Neuronal stem cell (in vitro differentiated cells): ENCODE measurements at regions not wholly inside any gene's neighbourhood (a gene's known extent, or its start where the extent isn't known, plus 50 kb on each side); places are given as distances from the start of the nearest gene placed in this dataset.

Source experiments
- DNase-seq: peaks from one replicate; pipeline ENCODE4 v3.0.0-alpha.2; 2013; ENCODE audit warnings: low spot score
- H2AFZ ChIP-seq: one replicate; pipeline ENCODE4 v1.6.1; 2013; ENCODE audit warnings: mild to moderate bottlenecking, low read length, inconsistent platforms
- H2AK5ac ChIP-seq: 2 replicates; pipeline ENCODE4 v1.6.1; 2013; ENCODE audit warnings: low read depth, mild to moderate bottlenecking, inconsistent platforms, low read length, moderate library complexity, mixed read lengths
- H2BK120ac ChIP-seq: 2 replicates; pipeline ENCODE4 v1.6.1; 2013; ENCODE audit warnings: low read depth, mild to moderate bottlenecking, inconsistent platforms, low read length, moderate library complexity, mixed read lengths
- H2BK12ac ChIP-seq: one replicate; pipeline ENCODE4 v1.6.1; 2013; ENCODE audit warnings: low read length, inconsistent platforms
- H2BK15ac ChIP-seq: 2 replicates; pipeline ENCODE4 v1.6.1; 2013; ENCODE audit warnings: mild to moderate bottlenecking, low read length, inconsistent platforms, mixed read lengths
- H2BK5ac ChIP-seq: one replicate; pipeline ENCODE4 v1.6.1; 2013; ENCODE audit warnings: inconsistent platforms, mild to moderate bottlenecking, low read length, moderate library complexity
- H3K14ac ChIP-seq: one replicate; pipeline ENCODE4 v1.6.1; 2013; ENCODE audit warnings: low read length, inconsistent platforms
- H3K18ac ChIP-seq: 2 replicates; pipeline ENCODE4 v1.6.1; 2013; ENCODE audit warnings: low read length, inconsistent platforms
- H3K23ac ChIP-seq: 2 replicates; pipeline ENCODE4 v1.6.1; 2013; ENCODE audit warnings: low read depth, mild to moderate bottlenecking, mixed read lengths, low read length, inconsistent platforms; ENCODE audit not compliant: poor library complexity
- H3K27ac ChIP-seq: replicated peaks from 3 replicates; pipeline ENCODE4 v1.5.1; 2013; ENCODE audit warnings: low read length, inconsistent platforms
- H3K27me3 ChIP-seq, 3 experiments: 2 replicates each; pipeline ENCODE4 v1.6.1; 2013; ENCODE audit warnings: low read length in 3 of 3, mild to moderate bottlenecking in 2 of 3, inconsistent platforms in 1 of 3, low read depth in 1 of 3, mixed read lengths in 1 of 3, moderate library complexity in 1 of 3; ENCODE audit not compliant: control insufficient read depth in 3 of 3, insufficient read depth in 3 of 3
- H3K36me3 ChIP-seq, 2 donors: replicated peaks in 1 of 2; 2 replicates each; pipeline ENCODE4 v1.6.1; 2013; ENCODE audit warnings: low read length in 2 of 2; ENCODE audit not compliant: control insufficient read depth in 2 of 2, insufficient read depth in 2 of 2
- H3K4ac ChIP-seq: 2 replicates; pipeline ENCODE4 v1.6.1; 2013; ENCODE audit warnings: inconsistent platforms, mild to moderate bottlenecking, low read length, moderate library complexity
- H3K4me1 ChIP-seq, 2 donors: 1 replicate in 1 of 2; 2 replicates in 1 of 2; pipeline ENCODE4 v1.6.1; 2013; ENCODE audit warnings: low read length in 2 of 2, low read depth in 1 of 2; ENCODE audit not compliant: control insufficient read depth in 2 of 2, insufficient read depth in 1 of 2
- H3K4me2 ChIP-seq: one replicate; pipeline ENCODE4 v1.6.1; 2013; ENCODE audit warnings: mild to moderate bottlenecking, low read length, inconsistent platforms; ENCODE audit not compliant: insufficient read depth, poor library complexity, severe bottlenecking
- H3K4me3 ChIP-seq, 2 donors: 2 replicates each; pipeline ENCODE4 v1.5.1; 2013; ENCODE audit warnings: low read length in 2 of 2, mild to moderate bottlenecking in 2 of 2, inconsistent platforms in 1 of 2, moderate library complexity in 1 of 2
- H3K79me1 ChIP-seq: one replicate; pipeline ENCODE4 v1.6.1; 2013; ENCODE audit warnings: low read depth, mild to moderate bottlenecking, inconsistent platforms, low read length, moderate library complexity
- H3K9ac ChIP-seq: one replicate; pipeline ENCODE4 v1.6.1; 2013; ENCODE audit warnings: mild to moderate bottlenecking, low read depth, low read length, inconsistent platforms; ENCODE audit not compliant: poor library complexity
- H3K9me3 ChIP-seq, 2 donors: replicated peaks in 1 of 2; 2 replicates each; pipeline versions ENCODE3 to v1.6.1; 2013; ENCODE audit warnings: low read length in 2 of 2, mild to moderate bottlenecking in 2 of 2, inconsistent platforms in 1 of 2, low read depth in 1 of 2, mixed read lengths in 1 of 2, moderate library complexity in 1 of 2; ENCODE audit not compliant: control insufficient read depth in 2 of 2, insufficient read depth in 1 of 2
- H4K8ac ChIP-seq: one replicate; pipeline ENCODE4 v1.6.1; 2013; ENCODE audit warnings: low read depth, mild to moderate bottlenecking, inconsistent platforms, low read length, moderate library complexity
- H4K91ac ChIP-seq: one replicate; pipeline ENCODE4 v1.6.1; 2013; ENCODE audit warnings: low read length, low read depth, mild to moderate bottlenecking, inconsistent platforms; ENCODE audit not compliant: poor library complexity
- WGBS, 2 donors: extraction: QIAGEN DNeasy Blood & Tissue Kit; methylation state at CpG; one replicate each; pipeline ENCODE4 v1.1.7; 2013; ENCODE audit warnings: missing lambda C conversion rate in 2 of 2, mixed read lengths in 1 of 2; ENCODE audit not compliant: insufficient read length in 2 of 2, insufficient replicate concordance in 1 of 2; ENCODE audit errors: extremely low coverage in 2 of 2; 5-methylcytosine and 5-hydroxymethylcytosine counted together

GRCh38 chr3:187985647-187986046, 168.3 kb upstream of the LPP start:
- H2BK5ac ChIP-seq: no peak overlapping the region
- no peak overlapping the region for H3K27ac ChIP-seq
- H3K9ac ChIP-seq: no peak overlapping the region
- DNase-seq: no peak
- H3K27me3 ChIP-seq: no peaks in the 10 kb centered on the region
- H3K36me3 ChIP-seq: no peaks in the 10 kb centered on the region
- H2AFZ ChIP-seq: no peak overlapping the region
- H3K4me2 ChIP-seq: no peak overlapping the region
- H4K91ac ChIP-seq: no peak overlapping the region
- peaks cover 8 to 9% of the 10 kb centered on the region in 2 donors for H3K4me1 ChIP-seq
- H3K23ac ChIP-seq: no peak overlapping the region
- no peak overlapping the region for H3K4me3 ChIP-seq
- WGBS, 2 donors: no CpG with 5 or more reads among the region's 2 CpGs
- H3K4ac ChIP-seq: no peak overlapping the region
- no peak overlapping the region for H2BK120ac ChIP-seq
- peaks cover 0 to 2% of the 10 kb centered on the region in 2 donors for H3K9me3 ChIP-seq
- no peak overlapping the region for H2BK12ac ChIP-seq
- no peak overlapping the region for H3K18ac ChIP-seq
- H4K8ac ChIP-seq: no peak overlapping the region
- H2AK5ac ChIP-seq: no peak overlapping the region
- no peak overlapping the region for H3K14ac ChIP-seq
- H3K79me1 ChIP-seq: no peaks in the 10 kb centered on the region
- H2BK15ac ChIP-seq: no peak overlapping the region

DNA sequence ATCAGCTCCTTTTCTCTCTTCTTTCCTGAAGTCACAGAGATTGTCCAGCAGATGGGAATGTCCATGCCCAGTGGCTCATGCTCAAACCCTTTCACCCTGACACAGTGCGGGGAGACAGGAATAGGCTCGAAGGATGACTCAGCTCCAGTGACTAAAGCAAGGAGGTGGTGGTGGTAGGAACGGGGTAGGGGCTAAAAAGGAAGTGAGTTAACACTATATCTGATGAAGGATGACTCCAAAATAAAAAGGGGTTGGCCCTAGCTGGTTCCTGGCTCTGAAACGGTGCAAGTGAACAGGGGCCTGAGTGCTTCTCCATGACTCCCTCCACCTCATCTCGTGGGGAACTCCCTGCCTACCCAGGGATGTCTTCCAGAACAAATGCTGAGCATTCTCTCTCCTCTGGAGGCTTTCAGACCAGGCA, 167.4 kb upstream of the LPP start:
- Histone ChIP-seq H3K9ac (no peak overlapping the region), H3K4me3 (no peak overlapping the region), H3K27me3 (no peaks in the 10 kb centered on the region), H3K4me2 (no peak overlapping the region), H3K14ac (no peak overlapping the region), H2AFZ (no peak overlapping the region), H2BK15ac (no peak overlapping the region), H3K79me1 (no peaks in the 10 kb centered on the region), H2BK12ac (no peak overlapping the region), H2BK5ac (no peak overlapping the region), H3K4ac (no peak overlapping the region), H3K27ac (no peak overlapping the region), H3K18ac (no peak overlapping the region), H3K23ac (no peak overlapping the region), H3K9me3 (peaks cover 0 to 2% of the 10 kb centered on the region in 2 donors), H3K36me3 (no peaks in the 10 kb centered on the region), H3K4me1 (peaks cover 9 to 11% of the 10 kb centered on the region in 2 donors), H4K8ac (no peak overlapping the region), H4K91ac (no peak overlapping the region), H2AK5ac (no peak overlapping the region), H2BK120ac (no peak overlapping the region)
- DNase-seq: no peak
- WGBS, 2 donors: no CpG with 5 or more reads among the region's 5 CpGs

DNA sequence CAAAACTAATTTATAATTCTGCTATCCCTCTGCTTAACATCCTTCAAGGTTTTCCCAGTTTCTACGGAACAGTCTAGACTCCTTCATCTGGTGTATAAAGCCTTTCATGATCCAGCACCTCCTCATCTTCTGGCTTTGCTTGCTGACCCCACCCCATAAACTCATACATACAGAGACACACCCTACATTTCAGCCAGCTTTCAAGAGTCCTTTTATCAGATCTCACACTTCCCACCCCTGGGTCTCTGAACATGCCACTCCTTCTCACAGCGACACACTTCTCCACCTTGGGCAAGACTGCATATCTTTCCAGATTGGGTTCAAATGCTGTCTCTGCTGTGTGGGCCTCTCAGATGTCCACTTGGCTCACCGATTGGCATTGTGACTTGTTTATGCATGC, 166.8 kb upstream of the LPP start:
- no peak for DNase-seq
- no peak overlapping the region for H2BK5ac ChIP-seq
- H3K9me3 ChIP-seq: peaks cover 0 to 2% of the 10 kb centered on the region in 2 donors
- H2AK5ac ChIP-seq: no peak overlapping the region
- no peak overlapping the region for H3K9ac ChIP-seq
- H3K27ac ChIP-seq: no peak overlapping the region
- H3K4me2 ChIP-seq: no peak overlapping the region
- no peak overlapping the region for H4K91ac ChIP-seq
- H2BK12ac ChIP-seq: no peak overlapping the region
- peak overlapping the region; percentile 7 for H3K18ac ChIP-seq
- no peak overlapping the region for H4K8ac ChIP-seq
- H2BK15ac ChIP-seq: peak overlapping the region; percentile 34
- H3K23ac ChIP-seq: no peak overlapping the region
- H3K36me3 ChIP-seq: no peaks in the 10 kb centered on the region
- H3K4ac ChIP-seq: no peak overlapping the region
- H3K4me1 ChIP-seq: peaks cover 9 to 11% of the 10 kb centered on the region in 2 donors
- H2BK120ac ChIP-seq: no peak overlapping the region
- H3K27me3 ChIP-seq: no peaks in the 10 kb centered on the region
- no peak overlapping the region for H2AFZ ChIP-seq
- H3K4me3 ChIP-seq: no peak overlapping the region
- no peaks in the 10 kb centered on the region for H3K79me1 ChIP-seq
- WGBS, 2 donors: no CpG with 5 or more reads among the region's 3 CpGs
- H3K14ac ChIP-seq: no peak overlapping the region

- Histone ChIP-seq H2BK120ac (no peak overlapping the region), H2BK5ac (no peak overlapping the region), H3K9me3 (peaks cover 2% of the 10 kb centered on the region in 2 donors), H3K27me3 (no peaks in the 10 kb centered on the region), H2BK12ac (peak overlapping the region; percentile 33), H3K4me1 (peaks cover 9 to 11% of the 10 kb centered on the region in 2 donors), H4K8ac (peak overlapping the region; percentile 29), H3K4me3 (no peak overlapping the region), H3K4ac (no peak overlapping the region), H3K36me3 (no peaks in the 10 kb centered on the region), H3K23ac (no peak overlapping the region), H3K18ac (peak overlapping the region; percentile 51), H3K14ac (no peak overlapping the region), H2BK15ac (no peak overlapping the region), H2AK5ac (peak overlapping the region; percentile 58), H3K79me1 (no peaks in the 10 kb centered on the region), H4K91ac (no peak overlapping the region), H3K27ac (no peak overlapping the region), H3K4me2 (no peak overlapping the region), H2AFZ (no peak overlapping the region), H3K9ac (peak overlapping the region; percentile 44)
- no peak for DNase-seq
- WGBS, 2 donors: no CpG with 5 or more reads among the region's 4 CpGs
Observed at GRCh38 chr3:187987924-187988323, 166.0 kb upstream of the LPP start.
